HepG2 (cell line): ENCODE measurements at regions not wholly inside any gene's neighbourhood (a gene's known extent, or its start where the extent isn't known, plus 50 kb on each side); places are given as distances from the start of the nearest gene placed in this dataset.

Experiments
- EZH2 ChIP-seq: conservative IDR thresholded peaks from 2 replicates; pipeline ENCODE4 v1.6.1; 2012; ENCODE audit warnings: mild to moderate bottlenecking, low read depth, low read length, moderate library complexity
- HIVEP1 ChIP-seq: sonication (generic); formaldehyde crosslinking; IDR thresholded peaks from 2 replicates; pipeline ENCODE4 v1.4.0; 2020; ENCODE audit warnings: mild to moderate bottlenecking, missing genetic modification reagents
- RBM39 ChIP-seq: fragments of 200-400 bp; formaldehyde crosslinking; IDR thresholded peaks from one replicate; pipeline ENCODE4 v1.6.1; 2018; ENCODE audit warnings: antibody characterized with exemption, mild to moderate bottlenecking, low read depth, low read length; ENCODE audit not compliant: poor library complexity, severe bottlenecking
- SMARCC2 ChIP-seq: fragments of 450-650 bp; IDR thresholded peaks from 2 replicates; pipeline ENCODE4 v1.6.1; 2017; ENCODE audit warnings: antibody characterized with exemption, mild to moderate bottlenecking
- XRCC5 ChIP-seq: fragments of 200-400 bp; formaldehyde crosslinking; optimal IDR thresholded peaks from 2 replicates; pipeline ENCODE3; 2017; ENCODE audit warnings: mild to moderate bottlenecking, low read length
- ZFP91 ChIP-seq: sonication (generic); formaldehyde crosslinking; IDR thresholded peaks from 2 replicates; pipeline ENCODE4 v1.9.0; 2022; ENCODE audit warnings: missing genetic modification reagents, mild to moderate bottlenecking, borderline replicate concordance
- ZHX2 ChIP-seq, 2 experiments: sonication (generic) in 1 of 2; formaldehyde crosslinking in 1 of 2; IDR thresholded peaks; 2 replicates each; pipeline versions ENCODE4 v1.6.1 to v1.9.0; 2014 to 2022; ENCODE audit warnings: antibody characterized with exemption in 1 of 2, borderline replicate concordance in 1 of 2, inconsistent platforms in 1 of 2, low read depth in 1 of 2, missing genetic modification reagents in 1 of 2
- ZNF335 ChIP-seq: sonication (generic); formaldehyde crosslinking; IDR thresholded peaks from 2 replicates; pipeline ENCODE4 v1.4.0; 2020; ENCODE audit warnings: missing genetic modification reagents
- ZNF557 ChIP-seq: sonication (generic); formaldehyde crosslinking; IDR thresholded peaks from 2 replicates; pipeline ENCODE4 v1.4.0; 2020; ENCODE audit warnings: missing genetic modification reagents
- ZSCAN25 ChIP-seq: sonication (generic); formaldehyde crosslinking; IDR thresholded peaks from 2 replicates; pipeline ENCODE4 v1.8.0; 2022; ENCODE audit warnings: mild to moderate bottlenecking, missing genetic modification reagents

GRCh38 chr9:91130796-91131318 lies 230.9 kb downstream of the AUH start (continued):
- no peak for TF ChIP-seq ZNF557
- TF ChIP-seq HIVEP1 (CRISPR knock-in tag) = no peak
- no peak for TF ChIP-seq RBM39
- TF ChIP-seq EZH2 = no peak
- TF ChIP-seq XRCC5 = no peak
- TF ChIP-seq ZFP91 = no peak
- TF ChIP-seq ZHX2 (IDR thresholded peaks at IDR 0.05; ENCODE audit: low read depth) = no peak
- TF ChIP-seq ZHX2 (CRISPR knock-in tag; IDR thresholded peaks at IDR 0.05; ENCODE audit: borderline replicate concordance) = no peak
- TF ChIP-seq ZSCAN25 (CRISPR knock-in tag) = no peak
- no peak for TF ChIP-seq SMARCC2
- TF ChIP-seq ZNF335 (CRISPR knock-in tag) = no peak
